Globus pallidus (tissue), 1 donor: ENCODE measurements at regions not wholly inside any gene's neighbourhood (a gene's known extent, or its start where the extent isn't known, plus 50 kb on each side); places are given as distances from the start of the nearest gene placed in this dataset.
"Not testable (repeated sequence)": the region's sequence is repeated elsewhere in the genome, so short reads cannot be mapped to it uniquely, and the experiment has no call there.

Experiments used
- DNase-seq: peaks from one replicate; pipeline ENCODE4 v3.0.0-alpha.2; 2015; ENCODE audit warnings: low spot score

DNA sequence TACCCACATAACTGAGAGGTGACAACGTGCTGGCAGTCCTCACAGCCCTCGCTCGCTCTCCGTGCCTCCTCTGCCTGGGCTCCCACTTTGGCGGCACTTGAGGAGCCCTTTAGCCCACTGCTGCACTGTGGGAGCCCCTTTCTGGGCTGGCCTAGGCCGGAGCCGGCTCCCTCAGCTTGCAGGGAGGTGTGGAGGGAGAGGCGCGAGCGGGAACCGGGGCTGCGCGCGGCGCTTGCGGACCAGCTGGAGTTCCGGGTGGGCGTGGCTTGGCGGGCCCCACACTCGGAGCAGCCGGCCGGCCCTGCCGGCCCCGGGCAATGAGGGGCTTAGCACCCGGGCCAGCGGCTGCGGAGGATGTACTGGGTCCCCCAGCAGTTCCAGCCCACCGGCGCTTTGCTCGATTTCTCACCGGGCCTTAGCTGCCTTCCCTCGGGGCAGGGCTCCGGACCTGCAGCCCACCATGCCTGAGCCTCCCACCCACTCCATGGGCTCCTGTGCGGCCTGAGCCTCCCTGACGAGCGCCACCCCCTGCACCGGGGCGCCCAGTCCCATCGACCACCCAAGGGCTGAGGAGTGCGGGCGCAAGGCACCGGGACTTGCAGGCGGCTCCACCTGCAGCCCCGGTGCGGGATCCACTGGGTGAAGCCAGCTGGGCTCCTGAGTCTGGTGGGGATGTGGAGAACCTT, 630.1 kb upstream of the NXPH2 start:
- not testable (repeated sequence) for DNase-seq

DNA sequence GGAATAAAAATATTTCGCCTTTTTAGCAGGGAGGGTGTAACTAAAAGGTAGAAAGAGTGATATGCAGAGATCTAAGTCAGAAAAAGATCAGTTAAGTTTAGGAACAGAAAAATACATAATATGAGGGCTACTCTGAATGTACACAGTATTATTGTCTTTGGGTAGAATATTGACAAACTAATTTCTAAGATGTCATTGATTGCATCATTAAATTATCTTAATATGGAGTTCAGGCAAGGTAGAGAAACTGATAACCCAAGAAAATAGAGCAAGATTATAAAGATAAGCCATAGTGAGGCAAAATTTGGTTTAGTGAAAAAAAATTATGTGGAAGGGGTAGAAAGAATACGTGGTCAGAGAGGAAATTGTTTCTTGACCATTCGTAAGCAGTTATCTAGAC, 629.0 kb upstream of the NXPH2 start:
- no peak for DNase-seq

GRCh38 chr2:139403948-139404347, 623.8 kb upstream of the NXPH2 start:
- DNase-seq = no peak

GRCh38 chr2:139394801-139395200, 614.6 kb upstream of the NXPH2 start:
- DNase-seq = no peak

DNA sequence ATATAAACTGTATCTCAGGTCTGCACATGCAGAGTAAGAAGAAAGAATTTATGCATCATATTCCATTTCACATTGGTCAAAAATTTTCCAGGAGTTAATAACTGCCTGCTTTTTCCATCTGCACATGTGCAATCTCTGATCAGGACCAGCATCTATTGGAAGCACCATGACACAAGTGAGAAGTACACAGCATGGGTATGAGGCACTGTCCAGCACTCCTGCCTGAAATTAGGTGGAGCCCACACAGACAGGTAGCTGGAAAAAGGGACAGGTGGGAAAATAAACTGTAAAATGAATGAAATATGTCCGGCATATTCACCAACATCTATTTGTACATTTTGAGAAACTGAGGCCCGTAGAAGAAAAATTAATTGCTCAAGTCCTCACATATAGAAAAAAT, 609.2 kb upstream of the NXPH2 start:
- no peak for DNase-seq

GRCh38 chr2:139386401-139386800, 606.2 kb upstream of the NXPH2 start:
- no peak for DNase-seq

- no peak for DNase-seq
Observed at GRCh38 chr2:139383532-139383931, 603.3 kb upstream of the NXPH2 start.

GRCh38 chr2:139380051-139380450, 599.9 kb upstream of the NXPH2 start:
- DNase-seq = no peak

DNA sequence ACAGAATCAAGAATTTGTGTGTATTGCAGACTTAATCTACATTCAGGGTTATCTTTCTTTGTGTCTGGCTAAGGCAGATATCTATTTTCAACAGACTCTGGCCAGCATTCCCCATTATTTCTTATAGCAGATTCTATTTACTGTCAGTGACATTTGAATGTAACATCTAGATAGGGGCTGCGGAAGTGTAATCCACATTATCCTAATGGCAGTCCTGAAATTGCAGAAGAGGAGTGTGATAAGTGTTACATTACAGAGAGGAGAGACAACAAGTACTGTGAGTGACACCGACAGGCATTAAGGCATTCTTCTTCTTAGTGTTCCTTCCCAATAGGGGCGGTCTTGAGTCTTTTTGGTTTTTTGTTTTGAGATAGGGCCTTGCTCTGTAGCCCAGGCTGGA, 598.2 kb upstream of the NXPH2 start:
- DNase-seq = no peak

GRCh38 chr2:139374296-139374850, 594.2 kb upstream of the NXPH2 start:
- no peak for DNase-seq

- DNase-seq = no peak
Observed at GRCh38 chr2:139369423-139370409, 589.5 kb upstream of the NXPH2 start.

GRCh38 chr2:139367416-139367815, 587.2 kb upstream of the NXPH2 start:
- no peak for DNase-seq

- DNase-seq = no peak
Observed at GRCh38 chr2:139366681-139367080, 586.5 kb upstream of the NXPH2 start.

- no peak for DNase-seq
Observed at GRCh38 chr2:139365189-139365588, 585.0 kb upstream of the NXPH2 start.

DNA sequence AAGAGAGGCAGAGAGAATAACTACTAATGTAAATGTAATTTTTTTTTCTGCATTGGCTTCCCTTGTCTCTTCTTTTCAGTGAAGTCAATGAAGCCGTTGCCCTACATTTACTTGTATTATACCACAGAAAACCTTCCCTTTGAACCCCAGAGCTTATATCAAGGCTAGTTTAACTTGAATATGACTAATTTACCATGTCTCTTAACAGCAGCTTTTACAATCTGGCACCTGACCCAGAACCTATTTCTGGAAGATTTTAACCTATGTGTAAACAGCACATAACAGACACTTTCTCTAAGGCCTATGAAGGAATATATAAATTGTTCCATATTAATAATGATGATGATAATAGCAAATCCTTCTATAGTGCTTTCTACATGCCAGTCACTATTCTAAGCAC, 580.5 kb upstream of the NXPH2 start:
- no peak for DNase-seq

GRCh38 chr2:139359818-139360217, 579.6 kb upstream of the NXPH2 start:
- no peak for DNase-seq

DNA sequence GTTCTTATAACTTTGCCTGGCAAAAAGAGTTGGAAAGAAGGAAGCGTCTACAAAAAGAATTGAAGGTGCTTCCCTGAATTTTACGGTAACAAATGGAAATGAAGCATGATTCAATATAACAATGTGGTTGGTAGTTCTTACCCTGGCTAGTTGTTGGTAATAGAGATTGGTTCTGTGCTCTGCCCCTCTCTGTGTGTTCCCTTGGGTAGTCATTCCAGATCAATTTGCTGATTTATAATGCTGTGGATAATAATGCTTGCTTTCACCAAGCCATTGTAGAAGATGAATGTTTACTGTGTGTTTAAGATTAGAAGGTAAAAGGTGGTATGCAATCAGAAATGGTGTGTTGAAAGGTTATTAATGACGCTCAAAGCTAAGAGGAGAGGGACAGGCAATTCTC, 577.8 kb upstream of the NXPH2 start:
- no peak for DNase-seq

- no peak for DNase-seq
Observed at GRCh38 chr2:139354518-139354917, 574.3 kb upstream of the NXPH2 start.

GRCh38 chr2:139353874-139354273, 573.7 kb upstream of the NXPH2 start:
- no peak for DNase-seq

DNA sequence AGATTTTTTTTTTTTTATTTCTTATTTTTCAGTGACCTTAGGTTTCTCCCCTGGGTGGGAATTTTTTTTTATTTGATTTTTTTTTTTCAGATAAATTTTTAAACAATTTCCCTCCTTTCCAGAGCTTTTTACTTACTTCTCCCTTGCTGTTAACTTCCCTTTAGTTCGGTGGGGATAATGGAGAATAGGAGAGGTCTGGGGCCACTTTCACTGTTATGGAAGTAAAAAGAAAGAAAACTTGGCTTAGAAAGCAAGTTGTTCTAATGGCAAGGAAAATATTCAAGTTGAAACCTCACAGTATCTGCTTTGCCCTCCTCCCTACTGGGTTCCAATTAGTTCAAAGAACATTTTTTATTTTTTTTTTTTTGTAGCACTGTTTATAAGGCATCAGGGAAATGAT, 537.1 kb upstream of the NXPH2 start:
- no peak for DNase-seq

DNA sequence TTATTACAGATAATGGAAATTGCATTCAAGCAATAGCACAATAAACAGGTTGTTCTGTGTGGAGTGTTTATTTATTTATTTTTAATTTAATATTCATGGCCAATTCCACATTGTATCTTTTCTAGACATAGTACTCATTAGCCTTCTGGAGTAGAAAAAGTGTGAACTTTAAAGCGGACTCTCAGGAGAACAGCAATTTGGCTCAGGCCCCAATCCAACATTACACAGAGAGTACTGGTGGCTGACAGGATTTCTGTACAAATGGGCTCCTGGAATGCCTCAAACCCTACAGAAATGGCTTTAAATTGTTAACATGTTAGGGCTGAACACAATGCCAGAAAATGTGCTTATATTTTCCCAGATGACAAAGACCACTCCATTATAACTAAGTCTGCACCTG, 533.9 kb upstream of the NXPH2 start:
- DNase-seq = no peak

GRCh38 chr2:139296672-139297209, 516.6 kb upstream of the NXPH2 start:
- DNase-seq = no peak
